Ishikawa (cell line): ENCODE measurements at regions not wholly inside any gene's neighbourhood (a gene's known extent, or its start where the extent isn't known, plus 50 kb on each side); places are given as distances from the start of the nearest gene placed in this dataset.

Source experiments
- EP300 ChIP-seq: IDR thresholded peaks from 2 replicates; pipeline ENCODE4 v1.6.1; 2012; ENCODE audit warnings: borderline replicate concordance
- FOXM1 ChIP-seq: IDR thresholded peaks from 2 replicates; pipeline ENCODE4 v1.6.1; 2012; ENCODE audit warnings: low read depth, borderline replicate concordance
- NFIC ChIP-seq: IDR thresholded peaks from 2 replicates; pipeline ENCODE4 v1.6.1; 2012
- TAF1 ChIP-seq: IDR thresholded peaks from 2 replicates; pipeline ENCODE4 v1.6.1; 2012; ENCODE audit warnings: low read depth, mild to moderate bottlenecking
- YY1 ChIP-seq: IDR thresholded peaks from 2 replicates; pipeline ENCODE4 v1.6.1; 2012; ENCODE audit warnings: low read depth
- TF ChIP-seq, protein P1 (sequence below): IDR thresholded peaks from 2 replicates; pipeline ENCODE4 v1.6.1; 2012; ENCODE audit warnings: low read depth, mild to moderate bottlenecking

DNA sequence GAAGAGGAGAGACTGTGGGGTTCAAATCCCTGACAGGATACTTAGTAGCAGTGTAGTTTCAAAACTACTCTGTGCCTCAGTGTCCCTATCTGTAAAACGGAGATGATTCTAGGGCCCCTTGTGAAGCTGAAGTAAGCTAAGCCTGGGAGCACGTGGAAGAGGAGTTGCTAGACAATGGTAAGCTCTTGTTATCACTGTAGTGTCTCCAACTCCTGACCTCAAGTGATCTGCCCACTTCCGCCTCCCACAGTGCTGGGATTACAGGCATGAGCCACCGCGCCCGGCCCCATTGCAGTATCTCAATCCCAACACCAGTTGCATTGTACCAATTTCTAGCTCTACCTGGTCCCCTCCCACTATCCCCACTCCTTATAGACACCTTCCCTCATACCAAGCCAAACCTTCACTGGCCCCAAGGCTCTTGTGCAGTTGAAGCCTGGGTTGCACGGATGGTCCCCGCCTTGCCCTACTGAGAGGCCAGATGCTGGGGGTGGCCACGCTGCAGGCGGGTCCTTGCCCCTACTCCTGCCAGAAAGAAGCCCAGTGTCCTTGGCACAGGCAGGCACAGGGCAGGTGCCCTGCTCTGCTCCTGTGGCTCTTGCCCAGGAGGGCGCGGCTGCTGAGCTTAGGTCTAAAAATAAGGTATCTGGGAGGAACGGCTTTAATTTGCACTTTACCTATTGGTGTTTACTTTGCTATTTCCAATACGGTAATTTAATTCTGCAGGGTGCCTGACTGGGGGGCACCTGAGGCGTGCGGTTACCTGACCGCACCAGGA lies 118.1 kb downstream of the VEGFA start:
- no peak for TF ChIP-seq YY1
- TF ChIP-seq TAF1 = no peak
- no peak for TF ChIP-seq NFIC
- no peak for TF ChIP-seq EP300
- TF ChIP-seq FOXM1 = no peak
- TF ChIP-seq, protein P1, sequence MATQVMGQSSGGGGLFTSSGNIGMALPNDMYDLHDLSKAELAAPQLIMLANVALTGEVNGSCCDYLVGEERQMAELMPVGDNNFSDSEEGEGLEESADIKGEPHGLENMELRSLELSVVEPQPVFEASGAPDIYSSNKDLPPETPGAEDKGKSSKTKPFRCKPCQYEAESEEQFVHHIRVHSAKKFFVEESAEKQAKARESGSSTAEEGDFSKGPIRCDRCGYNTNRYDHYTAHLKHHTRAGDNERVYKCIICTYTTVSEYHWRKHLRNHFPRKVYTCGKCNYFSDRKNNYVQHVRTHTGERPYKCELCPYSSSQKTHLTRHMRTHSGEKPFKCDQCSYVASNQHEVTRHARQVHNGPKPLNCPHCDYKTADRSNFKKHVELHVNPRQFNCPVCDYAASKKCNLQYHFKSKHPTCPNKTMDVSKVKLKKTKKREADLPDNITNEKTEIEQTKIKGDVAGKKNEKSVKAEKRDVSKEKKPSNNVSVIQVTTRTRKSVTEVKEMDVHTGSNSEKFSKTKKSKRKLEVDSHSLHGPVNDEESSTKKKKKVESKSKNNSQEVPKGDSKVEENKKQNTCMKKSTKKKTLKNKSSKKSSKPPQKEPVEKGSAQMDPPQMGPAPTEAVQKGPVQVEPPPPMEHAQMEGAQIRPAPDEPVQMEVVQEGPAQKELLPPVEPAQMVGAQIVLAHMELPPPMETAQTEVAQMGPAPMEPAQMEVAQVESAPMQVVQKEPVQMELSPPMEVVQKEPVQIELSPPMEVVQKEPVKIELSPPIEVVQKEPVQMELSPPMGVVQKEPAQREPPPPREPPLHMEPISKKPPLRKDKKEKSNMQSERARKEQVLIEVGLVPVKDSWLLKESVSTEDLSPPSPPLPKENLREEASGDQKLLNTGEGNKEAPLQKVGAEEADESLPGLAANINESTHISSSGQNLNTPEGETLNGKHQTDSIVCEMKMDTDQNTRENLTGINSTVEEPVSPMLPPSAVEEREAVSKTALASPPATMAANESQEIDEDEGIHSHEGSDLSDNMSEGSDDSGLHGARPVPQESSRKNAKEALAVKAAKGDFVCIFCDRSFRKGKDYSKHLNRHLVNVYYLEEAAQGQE = no peak
